A549 (cell line): ENCODE measurements at regions not wholly inside any gene's neighbourhood (a gene's known extent, or its start where the extent isn't known, plus 50 kb on each side); places are given as distances from the start of the nearest gene placed in this dataset.

Source experiments
- ATAC-seq, 2 experiments: fragments of 200-7000 bp in 1 of 2; fragments of >200 bp in 1 of 2; cut with Nextera tagmentation in 1 of 2; cut with Tn5 transposase in 1 of 2; 3 replicates each; pipeline versions ENCODE4 v1.8.0 to v1.9.1; 2018 to 2020; ENCODE audit warnings: mild to moderate bottlenecking in 1 of 2, moderate library complexity in 1 of 2
- CTCF ChIA-PET: fragments of 300-600 bp; sonication (Branson Sonifier 250); formaldehyde crosslinking; extraction: SDS; loops from one replicate; lab custom pipeline; 2021; ENCODE audit warnings: antibody characterized with exemption, inconsistent platforms; lab: Yijun Ruan, JAX
- POLR2A ChIA-PET: fragments of 350-600 bp; formaldehyde crosslinking; extraction: SDS; loops from one replicate; lab custom pipeline; 2021; ENCODE audit warnings: antibody characterized with exemption, inconsistent platforms; lab: Yijun Ruan, JAX
- DNase-seq, 2 experiments: peaks; one replicate each; pipeline versions ENCODE4 v3.0.0 to v3.0.0-alpha.2; 2011 to 2016; ENCODE audit warnings: low read depth in 1 of 2, low spot score in 1 of 2
- FAIRE-seq: peaks from 2 replicates; lab custom pipeline; 2011; peaks lifted over from hg19 to GRCh38; lab: Jason Lieb, UNC
- H3K27ac ChIP-seq, 2 experiments: fragments of >200 bp; sonication (Bioruptor Twin); formaldehyde crosslinking; 3 replicates each; pipeline ENCODE4 v1.5.1; 2016 to 2017
- H3K4me1 ChIP-seq: fragments of >200 bp; sonication (Bioruptor Twin); formaldehyde crosslinking; 3 replicates; pipeline ENCODE4 v1.6.1; 2016
- H3K4me2 ChIP-seq: fragments of >200 bp; sonication (Bioruptor Twin); formaldehyde crosslinking; 3 replicates; pipeline ENCODE4 v1.6.1; 2016
- H3K4me3 ChIP-seq: fragments of >200 bp; sonication (Bioruptor Twin); formaldehyde crosslinking; 3 replicates; pipeline ENCODE4 v1.5.1; 2016
- H3K9me3 ChIP-seq: fragments of >200 bp; sonication (Bioruptor Twin); formaldehyde crosslinking; 3 replicates; pipeline ENCODE4 v1.6.1; 2016
- BHLHE40 ChIP-seq: IDR thresholded peaks from 2 replicates; pipeline ENCODE4 v1.6.1; 2012; ENCODE audit warnings: low read depth, low read length, inconsistent platforms
- CHD2 ChIP-seq: fragments of 150-350 bp; IDR thresholded peaks from 2 replicates; pipeline ENCODE4 v1.6.1; 2014; ENCODE audit warnings: low read length; ENCODE audit not compliant: partially characterized antibody
- CHD4 ChIP-seq: fragments of 200-600 bp; sonication (generic); IDR thresholded peaks from 2 replicates; pipeline ENCODE4 v1.6.1; 2016; ENCODE audit warnings: antibody characterized with exemption, mild to moderate bottlenecking, borderline replicate concordance
- EHF ChIP-seq: fragments of 250-450 bp; sonication (Bioruptor Pico); IDR thresholded peaks from 2 replicates; pipeline ENCODE4 v1.5.0; 2020; ENCODE audit warnings: mild to moderate bottlenecking
- EHMT2 ChIP-seq: fragments of 200-600 bp; sonication (generic); IDR thresholded peaks from 2 replicates; pipeline ENCODE4 v1.6.1; 2016; ENCODE audit warnings: antibody characterized with exemption, low read depth, mild to moderate bottlenecking, moderate library complexity
- ELK1 ChIP-seq: fragments of 150-350 bp; IDR thresholded peaks from 2 replicates; pipeline ENCODE4 v1.6.1; 2014; ENCODE audit warnings: low read depth, mild to moderate bottlenecking, low read length
- ESRRA ChIP-seq: fragments of 150-350 bp; IDR thresholded peaks from 2 replicates; pipeline ENCODE4 v1.6.1; 2014; ENCODE audit warnings: mild to moderate bottlenecking, low read length, borderline replicate concordance
- FOSL2 ChIP-seq, 2 experiments: fragments of 450-650 bp in 1 of 2; fragments of >200 bp in 1 of 2; sonication (Bioruptor Twin) in 1 of 2; formaldehyde crosslinking; IDR thresholded peaks; 2 replicates each; pipeline versions ENCODE4 v1.5.0 to v1.6.1; 2016 to 2020; ENCODE audit warnings: mild to moderate bottlenecking in 1 of 2, moderate library complexity in 1 of 2
- HOXB13 ChIP-seq: fragments of 250-450 bp; sonication (Bioruptor Pico); IDR thresholded peaks from 2 replicates; pipeline ENCODE4 v1.5.0; 2020; ENCODE audit warnings: low read depth, mild to moderate bottlenecking, moderate library complexity
- HOXB5 ChIP-seq: fragments of 250-450 bp; sonication (Bioruptor Pico); IDR thresholded peaks from 2 replicates; pipeline ENCODE4 v1.5.0; 2020; ENCODE audit warnings: mild to moderate bottlenecking, moderate library complexity
- JUNB ChIP-seq: fragments of >200 bp; sonication (Bioruptor Twin); formaldehyde crosslinking; IDR thresholded peaks from 2 replicates; pipeline ENCODE4 v1.6.1; 2016
- NFE2L2 ChIP-seq: fragments of 150-350 bp; conservative IDR thresholded peaks from 2 replicates; pipeline ENCODE4 v1.6.1; 2014; ENCODE audit warnings: low read length
- NR3C1 ChIP-seq: fragments of >200 bp; sonication (Bioruptor Twin); formaldehyde crosslinking; IDR thresholded peaks from 3 replicates; pipeline ENCODE4 v1.6.1; 2017
- PBX3 ChIP-seq: IDR thresholded peaks from 2 replicates; pipeline ENCODE4 v1.6.1; 2012
- POLR2A ChIP-seq: IDR thresholded peaks from 2 replicates; pipeline ENCODE4 v1.6.1; 2012; ENCODE audit warnings: mild to moderate bottlenecking, low read length
- POLR2AphosphoS2 ChIP-seq: conservative IDR thresholded peaks from 2 replicates; pipeline ENCODE4 v1.6.1; 2012; ENCODE audit warnings: low read length, improper control_type of control experiment, inconsistent platforms
- RARB ChIP-seq: fragments of 250-450 bp; sonication (Bioruptor Pico); IDR thresholded peaks from 2 replicates; pipeline ENCODE4 v1.8.0; 2021; ENCODE audit warnings: mild to moderate bottlenecking, moderate library complexity
- SREBF2 ChIP-seq: fragments of 450-650 bp; IDR thresholded peaks from 2 replicates; pipeline ENCODE4 v1.6.1; 2014; ENCODE audit warnings: mild to moderate bottlenecking, moderate library complexity
- TP53 ChIP-seq: fragments of 250-450 bp; sonication (Bioruptor Pico); IDR thresholded peaks from 2 replicates; pipeline ENCODE4 v1.5.0; 2021; ENCODE audit warnings: mild to moderate bottlenecking, moderate library complexity
- ZC3H11A ChIP-seq: fragments of 450-650 bp; IDR thresholded peaks from 2 replicates; pipeline ENCODE4 v1.6.1; 2014; ENCODE audit warnings: antibody characterized with exemption, mild to moderate bottlenecking
- ZSCAN20 ChIP-seq: fragments of 250-450 bp; sonication (Bioruptor Pico); IDR thresholded peaks from 2 replicates; pipeline ENCODE4 v1.8.0; 2022; ENCODE audit warnings: mild to moderate bottlenecking, moderate library complexity
- WGBS: methylation state at CpG from one replicate; pipeline ENCODE4 v1.1.6; 2017; ENCODE audit errors: missing lambda C conversion rate; 5-methylcytosine and 5-hydroxymethylcytosine counted together
- TF ChIP-seq, protein P1 (sequence below): fragments of >200 bp; sonication (Bioruptor Twin); formaldehyde crosslinking; IDR thresholded peaks from 3 replicates; pipeline ENCODE4 v1.6.1; 2016
- TF ChIP-seq, protein P2 (sequence below): fragments of 200-600 bp; sonication (generic); IDR thresholded peaks from 2 replicates; pipeline ENCODE4 v1.6.1; 2016; ENCODE audit warnings: antibody characterized with exemption, mild to moderate bottlenecking, moderate library complexity

- no peak for FAIRE-seq
- H3K4me2 ChIP-seq = no peak overlapping the region
- H3K4me3 ChIP-seq = no peak overlapping the region
- no peak overlapping the region for H3K27ac ChIP-seq
- ChIA-PET POLR2A (no interaction called here), CTCF (no interaction called here)
- H3K9me3 ChIP-seq = no peaks in the 10 kb centered on the region
- no peak for ATAC-seq
- TF ChIP-seq FOSL2 (IDR thresholded peaks at IDR 0.05) = no peak
- no peak for TF ChIP-seq FOSL2 (CRISPR knock-in tag; IDR thresholded peaks at IDR 0.05)
- no peak for TF ChIP-seq ESRRA
- no peak for TF ChIP-seq TP53 (CRISPR knock-in tag)
- no peak for TF ChIP-seq ELK1
- TF ChIP-seq CHD2 = no peak
- no peak for TF ChIP-seq NFE2L2
- no peak for TF ChIP-seq ZSCAN20 (CRISPR knock-in tag)
- peaks cover 5% of the 10 kb centered on the region for H3K4me1 ChIP-seq
- WGBS = 22% methylated on average over 1 of the region's 1 CpG
- DNase-seq = no peak
These were observed 65.2 kb upstream of the SIAH1 start for GRCh38 chr16:48450367-48450766.

DNA sequence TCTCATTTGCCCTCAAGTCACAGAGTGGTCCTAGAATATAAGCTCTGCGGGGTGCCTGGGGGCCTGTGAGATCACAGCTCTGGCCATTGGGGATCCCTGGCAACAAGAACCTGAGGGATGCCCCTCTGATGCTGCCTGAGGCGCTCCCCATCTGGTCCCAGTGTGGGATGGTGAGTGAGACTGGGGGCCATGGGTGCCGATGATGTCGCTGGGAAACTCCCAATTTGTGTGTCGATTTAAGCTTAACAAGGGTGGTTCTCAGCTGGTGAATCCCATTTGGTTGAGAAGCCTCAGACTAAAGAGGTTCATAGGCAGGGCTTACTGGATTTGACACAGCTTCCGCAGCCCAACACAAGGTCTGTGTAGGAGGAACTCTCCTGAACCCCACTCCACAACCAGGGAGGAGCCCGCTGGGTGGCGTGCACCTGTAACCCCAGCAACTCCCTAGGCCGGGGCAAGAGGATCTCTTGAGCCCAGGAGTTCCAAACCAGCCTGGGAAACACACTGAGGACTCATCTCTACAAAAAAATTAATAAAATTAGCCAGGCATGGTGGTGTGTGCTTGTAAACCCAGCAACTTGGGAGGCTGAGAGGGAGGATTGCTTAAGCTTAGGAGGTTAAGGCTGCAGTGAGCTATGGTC lies 63.7 kb upstream of the SIAH1 start:
- CTCF ChIA-PET = interaction anchor here (1.0 kb wide), 1 partner anchor 65 kb away, joined by 3 read pairs; no protein-coding TSS in a partner anchor

GRCh38 chr16:48447940-48448536 lies 62.8 kb upstream of the SIAH1 start:
- POLR2A ChIA-PET = no interaction called here
- ATAC-seq = no peak
- 80% methylated on average over 7 of the region's 7 CpGs for WGBS
- TF ChIP-seq ZC3H11A = no peak
- TF ChIP-seq EHF (CRISPR knock-in tag) = no peak
- TF ChIP-seq, all 56 proteins: peak for 0
- Histone ChIP-seq H3K4me2 (no peak overlapping the region), H3K4me3 (no peak overlapping the region), H3K27ac (no peak overlapping the region), H3K9me3 (no peaks in the 10 kb centered on the region), H3K4me1 (peaks cover 27% of the 10 kb centered on the region)
- no peak for FAIRE-seq
- CTCF ChIA-PET = interaction anchor here (1.0 to 2.2 kb wide), 2 partner anchors 64 to 94 kb away, joined by 3 to 5 read pairs; no protein-coding TSS in a partner anchor
- DNase-seq = no peak

More for the DNA sequence above, 63.7 kb upstream of the SIAH1 start:
- no peak overlapping the region for H3K27ac ChIP-seq
- H3K4me1 ChIP-seq = peaks cover 19% of the 10 kb centered on the region
- whole genome bisulfite sequencing = 96% methylated on average over 9 of the region's 9 CpGs
- H3K4me3 ChIP-seq = no peak overlapping the region
- no peak for ATAC-seq
- H3K4me2 ChIP-seq = no peak overlapping the region
- no peak for DNase-seq
- TF ChIP-seq NR3C1 (no peak), RARB (CRISPR knock-in tag) (no peak), SREBF2 (no peak), POLR2AphosphoS2 (no peak), JUNB (no peak), CHD2 (no peak), ZSCAN20 (CRISPR knock-in tag) (no peak), HOXB13 (CRISPR knock-in tag) (no peak)
- TF ChIP-seq, protein P1, sequence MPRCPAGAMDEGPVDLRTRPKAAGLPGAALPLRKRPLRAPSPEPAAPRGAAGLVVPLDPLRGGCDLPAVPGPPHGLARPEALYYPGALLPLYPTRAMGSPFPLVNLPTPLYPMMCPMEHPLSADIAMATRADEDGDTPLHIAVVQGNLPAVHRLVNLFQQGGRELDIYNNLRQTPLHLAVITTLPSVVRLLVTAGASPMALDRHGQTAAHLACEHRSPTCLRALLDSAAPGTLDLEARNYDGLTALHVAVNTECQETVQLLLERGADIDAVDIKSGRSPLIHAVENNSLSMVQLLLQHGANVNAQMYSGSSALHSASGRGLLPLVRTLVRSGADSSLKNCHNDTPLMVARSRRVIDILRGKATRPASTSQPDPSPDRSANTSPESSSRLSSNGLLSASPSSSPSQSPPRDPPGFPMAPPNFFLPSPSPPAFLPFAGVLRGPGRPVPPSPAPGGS = no peak
- no peak for FAIRE-seq
- POLR2A ChIA-PET = no interaction called here
- no peaks in the 10 kb centered on the region for H3K9me3 ChIP-seq

DNA sequence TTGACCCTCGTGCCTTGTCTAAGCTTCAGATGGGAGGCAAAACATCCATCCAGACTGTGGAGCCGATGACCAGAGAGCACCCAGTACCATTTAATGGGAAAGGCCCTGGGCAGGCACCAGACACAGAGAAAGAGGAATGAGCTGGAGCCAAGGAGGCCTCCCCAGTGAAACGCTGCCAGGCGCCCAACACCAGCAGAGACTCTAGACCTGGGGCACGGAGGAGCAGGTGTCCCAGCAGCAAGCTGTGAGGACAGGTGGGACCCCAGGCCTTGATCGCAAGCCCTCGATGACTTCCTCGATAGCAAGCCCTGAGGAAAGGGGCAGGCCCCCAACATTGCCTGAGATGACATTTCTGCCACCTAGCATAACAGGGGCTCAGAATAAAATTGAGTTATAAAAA lies 62.2 kb upstream of the SIAH1 start:
- no peak for DNase-seq
- H3K9me3 ChIP-seq = no peaks in the 10 kb centered on the region
- no peak overlapping the region for H3K4me2 ChIP-seq
- WGBS = 83% methylated on average over 8 of the region's 8 CpGs
- no peak for ATAC-seq
- ChIA-PET POLR2A (no interaction called here), CTCF (interaction anchor here (1.5 to 2.2 kb wide), 2 partner anchors 93 to 96 kb away, joined by 3 to 5 read pairs; no protein-coding TSS in a partner anchor)
- FAIRE-seq = no peak
- no peak overlapping the region for H3K27ac ChIP-seq
- peaks cover 33% of the 10 kb centered on the region for H3K4me1 ChIP-seq
- H3K4me3 ChIP-seq = no peak overlapping the region
- TF ChIP-seq BHLHE40 (no peak), ESRRA (no peak), HOXB5 (no peak), POLR2A (no peak), CHD4 (no peak), PBX3 (no peak), EHMT2 (no peak)
- TF ChIP-seq, protein P2, sequence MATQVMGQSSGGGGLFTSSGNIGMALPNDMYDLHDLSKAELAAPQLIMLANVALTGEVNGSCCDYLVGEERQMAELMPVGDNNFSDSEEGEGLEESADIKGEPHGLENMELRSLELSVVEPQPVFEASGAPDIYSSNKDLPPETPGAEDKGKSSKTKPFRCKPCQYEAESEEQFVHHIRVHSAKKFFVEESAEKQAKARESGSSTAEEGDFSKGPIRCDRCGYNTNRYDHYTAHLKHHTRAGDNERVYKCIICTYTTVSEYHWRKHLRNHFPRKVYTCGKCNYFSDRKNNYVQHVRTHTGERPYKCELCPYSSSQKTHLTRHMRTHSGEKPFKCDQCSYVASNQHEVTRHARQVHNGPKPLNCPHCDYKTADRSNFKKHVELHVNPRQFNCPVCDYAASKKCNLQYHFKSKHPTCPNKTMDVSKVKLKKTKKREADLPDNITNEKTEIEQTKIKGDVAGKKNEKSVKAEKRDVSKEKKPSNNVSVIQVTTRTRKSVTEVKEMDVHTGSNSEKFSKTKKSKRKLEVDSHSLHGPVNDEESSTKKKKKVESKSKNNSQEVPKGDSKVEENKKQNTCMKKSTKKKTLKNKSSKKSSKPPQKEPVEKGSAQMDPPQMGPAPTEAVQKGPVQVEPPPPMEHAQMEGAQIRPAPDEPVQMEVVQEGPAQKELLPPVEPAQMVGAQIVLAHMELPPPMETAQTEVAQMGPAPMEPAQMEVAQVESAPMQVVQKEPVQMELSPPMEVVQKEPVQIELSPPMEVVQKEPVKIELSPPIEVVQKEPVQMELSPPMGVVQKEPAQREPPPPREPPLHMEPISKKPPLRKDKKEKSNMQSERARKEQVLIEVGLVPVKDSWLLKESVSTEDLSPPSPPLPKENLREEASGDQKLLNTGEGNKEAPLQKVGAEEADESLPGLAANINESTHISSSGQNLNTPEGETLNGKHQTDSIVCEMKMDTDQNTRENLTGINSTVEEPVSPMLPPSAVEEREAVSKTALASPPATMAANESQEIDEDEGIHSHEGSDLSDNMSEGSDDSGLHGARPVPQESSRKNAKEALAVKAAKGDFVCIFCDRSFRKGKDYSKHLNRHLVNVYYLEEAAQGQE = no peak
